Nephron (organoid): ENCODE measurements at regions not wholly inside any gene's neighbourhood (a gene's known extent, or its start where the extent isn't known, plus 50 kb on each side); places are given as distances from the start of the nearest gene placed in this dataset.

ENCODE experiments used
- H3K27ac Mint-ChIP-seq, 3 experiments: 2 replicates each; pipeline ENCODE4 v1.8.0; 2020; ENCODE audit warnings: mixed read lengths in 3 of 3, mild to moderate bottlenecking in 2 of 3, moderate library complexity in 1 of 3
- H3K27me3 Mint-ChIP-seq: 2 replicates; pipeline ENCODE4 v1.8.0; 2021; ENCODE audit warnings: low read depth, mild to moderate bottlenecking, moderate library complexity, mixed read lengths
- H3K36me3 Mint-ChIP-seq: 2 replicates; pipeline ENCODE4 v1.8.0; 2020; ENCODE audit warnings: low read depth, mixed read lengths
- H3K4me1 Mint-ChIP-seq: 2 replicates; pipeline ENCODE4 v1.8.0; 2020; ENCODE audit warnings: mixed read lengths
- H3K4me3 Mint-ChIP-seq, 3 experiments: 2 replicates each; pipeline ENCODE4 v1.8.0; 2020; ENCODE audit warnings: mild to moderate bottlenecking in 3 of 3, mixed read lengths in 3 of 3, moderate library complexity in 2 of 3
- H3K9me3 Mint-ChIP-seq: 2 replicates; pipeline ENCODE4 v1.8.0; 2020; ENCODE audit warnings: mixed read lengths
- CTCF ChIP-seq, 3 experiments: fragments of 200-600 bp; sonication (generic); IDR thresholded peaks; one replicate each; pipeline ENCODE4 v1.5.0; 2021; ENCODE audit warnings: antibody characterized with exemption in 3 of 3; ENCODE audit not compliant: unreplicated experiment in 3 of 3

GRCh38 chr9:89675058-89675742 is 70.4 kb downstream of the GADD45G start:
- Mint-ChIP-seq H3K9me3 (peaks cover 3% of the 10 kb centered on the region), H3K27ac (peak overlapping the region; percentile 7 to 23 (median 20)), H3K4me3 (no peak overlapping the region), H3K36me3 (no peaks in the 10 kb centered on the region), H3K4me1 (peaks cover 80% of the 10 kb centered on the region), H3K27me3 (peaks cover 8% of the 10 kb centered on the region)
- TF ChIP-seq CTCF (IDR thresholded peaks at IDR 0.05; ENCODE audit: unreplicated experiment in 3 of 3): no peak

GRCh38 chr9:89676281-89676680 is 71.5 kb downstream of the GADD45G start:
- Mint-ChIP-seq H3K36me3 (no peaks in the 10 kb centered on the region), H3K27me3 (peaks cover 8% of the 10 kb centered on the region), H3K4me1 (peaks cover 73% of the 10 kb centered on the region), H3K9me3 (peaks cover 2% of the 10 kb centered on the region), H3K27ac (peak overlapping the region in 1 of 3 experiments; percentile 62), H3K4me3 (no peak overlapping the region)
- no peak for TF ChIP-seq CTCF (IDR thresholded peaks at IDR 0.05; ENCODE audit: unreplicated experiment in 3 of 3)

- Mint-ChIP-seq H3K9me3 (no peaks in the 10 kb centered on the region), H3K4me1 (peaks cover 67% of the 10 kb centered on the region), H3K27me3 (peaks cover 12% of the 10 kb centered on the region), H3K27ac (peak overlapping the region; percentile 62 to 78 (median 76)), H3K4me3 (peak overlapping the region in 1 of 3 experiments; percentile 34), H3K36me3 (no peaks in the 10 kb centered on the region)
- TF ChIP-seq CTCF (IDR thresholded peaks at IDR 0.05; ENCODE audit: unreplicated experiment in 3 of 3): no peak
These were observed 73.0 kb downstream of the GADD45G start for GRCh38 chr9:89677702-89678395.

- peak overlapping the region in 1 of 3 experiments; percentile 13 for H3K4me3 Mint-ChIP-seq
- no peak for TF ChIP-seq CTCF (IDR thresholded peaks at IDR 0.05; ENCODE audit: unreplicated experiment in 3 of 3)
These were observed 73.7 kb downstream of the GADD45G start for GRCh38 chr9:89678396-89679015.

GRCh38 chr9:89679016-89679415 is 74.2 kb downstream of the GADD45G start:
- peaks cover 12% of the 10 kb centered on the region for H3K27me3 Mint-ChIP-seq
- peak overlapping the region; percentile 62 to 78 (median 76) for H3K27ac Mint-ChIP-seq
- H3K4me3 Mint-ChIP-seq: peak overlapping the region in 1 of 3 experiments; percentile 65
- H3K9me3 Mint-ChIP-seq: no peaks in the 10 kb centered on the region
- H3K4me1 Mint-ChIP-seq: peaks cover 61% of the 10 kb centered on the region
- no peak for TF ChIP-seq CTCF (IDR thresholded peaks at IDR 0.05; ENCODE audit: unreplicated experiment in 3 of 3)
- no peaks in the 10 kb centered on the region for H3K36me3 Mint-ChIP-seq

More at GRCh38 chr9:89678396-89679015, 73.7 kb downstream of the GADD45G start:
- Mint-ChIP-seq H3K4me1 (peaks cover 61% of the 10 kb centered on the region), H3K9me3 (no peaks in the 10 kb centered on the region), H3K27me3 (peaks cover 12% of the 10 kb centered on the region), H3K36me3 (no peaks in the 10 kb centered on the region), H3K27ac (peak overlapping the region; percentile 62 to 78 (median 76))
